DOHH2 (cell line): ENCODE measurements at regions not wholly inside any gene's neighbourhood (a gene's known extent, or its start where the extent isn't known, plus 50 kb on each side); places are given as distances from the start of the nearest gene placed in this dataset.

ENCODE experiments used
- H3F3A ChIP-seq: fragments of 200-600 bp; sonication (generic), shearing (Covaris generic); 2 replicates; pipeline ENCODE4 v1.6.0; 2016; ENCODE audit warnings: antibody characterized with exemption, mild to moderate bottlenecking; ENCODE audit not compliant: control insufficient read depth, insufficient read depth
- H3K27ac ChIP-seq: fragments of 200-600 bp; sonication (generic); 2 replicates; pipeline ENCODE4 v1.5.1; 2014; ENCODE audit warnings: low read depth, mild to moderate bottlenecking, low read length, moderate library complexity
- H3K27me3 ChIP-seq: fragments of 200-600 bp; sonication (generic); 2 replicates; pipeline ENCODE4 v1.6.1; 2014; ENCODE audit warnings: mild to moderate bottlenecking, low read length, mixed read lengths; ENCODE audit not compliant: control insufficient read depth
- H3K36me3 ChIP-seq: fragments of 200-600 bp; sonication (generic); 2 replicates; pipeline ENCODE4 v1.6.1; 2014; ENCODE audit warnings: mild to moderate bottlenecking, low read length, moderate library complexity, mixed read lengths; ENCODE audit not compliant: control insufficient read depth
- H3K4me1 ChIP-seq: fragments of 200-600 bp; sonication (generic); 2 replicates; pipeline ENCODE4 v1.6.1; 2014; ENCODE audit warnings: mild to moderate bottlenecking, low read length, mixed read lengths; ENCODE audit not compliant: control insufficient read depth
- H3K4me2 ChIP-seq: fragments of 200-600 bp; sonication (generic); 2 replicates; pipeline ENCODE4 v1.6.0; 2014; ENCODE audit warnings: mild to moderate bottlenecking, low read length, moderate library complexity
- H3K4me3 ChIP-seq: fragments of 200-600 bp; sonication (generic); 2 replicates; pipeline ENCODE4 v1.5.1; 2014; ENCODE audit warnings: mild to moderate bottlenecking, low read length, mixed read lengths
- H3K79me2 ChIP-seq: fragments of 200-600 bp; sonication (generic); 2 replicates; pipeline ENCODE4 v1.6.1; 2014; ENCODE audit warnings: mild to moderate bottlenecking, low read length, mixed read lengths; ENCODE audit not compliant: control insufficient read depth
- H3K9me2 ChIP-seq: fragments of 200-600 bp; sonication (generic); replicated peaks from 2 replicates; pipeline ENCODE4 v1.6.1; 2014; ENCODE audit warnings: mild to moderate bottlenecking, low read length, mixed read lengths; ENCODE audit not compliant: control insufficient read depth
- H3K9me3 ChIP-seq: fragments of 200-600 bp; sonication (generic); 2 replicates; pipeline ENCODE4 v1.6.1; 2014; ENCODE audit warnings: antibody characterized with exemption, low read length, mixed read lengths; ENCODE audit not compliant: control insufficient read depth, insufficient read depth
- H4K20me1 ChIP-seq: fragments of 200-600 bp; sonication (generic); 2 replicates; pipeline ENCODE4 v1.6.0; 2014; ENCODE audit warnings: low read depth, mild to moderate bottlenecking, antibody characterized with exemption, low read length, moderate library complexity; ENCODE audit not compliant: control insufficient read depth, insufficient read depth
- EZH2phosphoT487 ChIP-seq: fragments of 200-600 bp; sonication (generic); IDR thresholded peaks from 2 replicates; pipeline ENCODE4 v1.6.1; 2017; ENCODE audit warnings: borderline replicate concordance, mild to moderate bottlenecking, antibody characterized with exemption, low read length, moderate library complexity, mixed read lengths
- TF ChIP-seq, protein P1 (sequence below): fragments of 200-600 bp; sonication (generic); IDR thresholded peaks from one replicate; pipeline ENCODE4 v1.5.1; 2014; ENCODE audit warnings: antibody characterized with exemption, mild to moderate bottlenecking, low read depth, low read length; ENCODE audit not compliant: poor library complexity, severe bottlenecking

DNA sequence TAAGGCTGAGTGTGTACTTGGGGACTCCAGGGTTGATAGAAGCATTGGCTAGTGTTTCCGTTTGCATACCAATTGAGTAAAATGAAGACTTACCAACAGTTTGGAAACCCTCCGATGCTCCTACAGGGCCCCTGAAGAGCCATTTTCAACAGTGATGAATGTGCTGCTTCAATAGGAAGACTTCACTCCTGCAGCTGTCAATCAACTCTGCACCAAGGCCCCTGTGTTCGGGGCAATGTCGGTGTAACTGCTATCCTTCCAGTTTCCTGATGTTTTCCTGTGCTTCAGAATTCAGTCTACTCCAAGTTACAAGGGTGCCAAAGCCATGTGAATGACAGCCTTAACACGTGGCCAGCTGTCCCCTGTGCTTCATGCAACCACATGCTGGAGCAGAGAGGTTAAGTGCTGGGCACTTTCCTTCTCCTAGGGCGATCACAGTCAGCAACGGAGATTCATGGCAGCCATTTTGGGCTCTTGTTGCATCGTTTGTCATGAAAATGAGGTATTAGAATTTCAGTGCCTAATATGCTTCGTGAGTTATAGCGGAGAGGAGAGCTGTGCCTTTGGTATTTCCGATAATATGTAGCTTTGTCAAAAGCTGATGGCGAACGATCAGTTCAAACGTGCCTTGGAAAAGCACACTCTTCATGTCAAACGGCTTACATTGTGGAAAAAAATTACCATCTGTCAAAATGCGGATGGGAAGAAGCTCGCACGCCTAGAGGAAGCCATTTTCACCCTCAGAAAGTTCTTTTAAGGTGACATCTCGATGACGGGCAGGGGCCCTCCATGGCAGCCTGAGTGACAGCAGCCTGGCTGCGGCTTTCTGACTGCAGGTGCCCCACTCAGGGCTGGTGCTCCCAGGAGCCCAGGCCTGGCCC, 287.8 kb downstream of the ACTR3B start:
- TF ChIP-seq, protein P1, sequence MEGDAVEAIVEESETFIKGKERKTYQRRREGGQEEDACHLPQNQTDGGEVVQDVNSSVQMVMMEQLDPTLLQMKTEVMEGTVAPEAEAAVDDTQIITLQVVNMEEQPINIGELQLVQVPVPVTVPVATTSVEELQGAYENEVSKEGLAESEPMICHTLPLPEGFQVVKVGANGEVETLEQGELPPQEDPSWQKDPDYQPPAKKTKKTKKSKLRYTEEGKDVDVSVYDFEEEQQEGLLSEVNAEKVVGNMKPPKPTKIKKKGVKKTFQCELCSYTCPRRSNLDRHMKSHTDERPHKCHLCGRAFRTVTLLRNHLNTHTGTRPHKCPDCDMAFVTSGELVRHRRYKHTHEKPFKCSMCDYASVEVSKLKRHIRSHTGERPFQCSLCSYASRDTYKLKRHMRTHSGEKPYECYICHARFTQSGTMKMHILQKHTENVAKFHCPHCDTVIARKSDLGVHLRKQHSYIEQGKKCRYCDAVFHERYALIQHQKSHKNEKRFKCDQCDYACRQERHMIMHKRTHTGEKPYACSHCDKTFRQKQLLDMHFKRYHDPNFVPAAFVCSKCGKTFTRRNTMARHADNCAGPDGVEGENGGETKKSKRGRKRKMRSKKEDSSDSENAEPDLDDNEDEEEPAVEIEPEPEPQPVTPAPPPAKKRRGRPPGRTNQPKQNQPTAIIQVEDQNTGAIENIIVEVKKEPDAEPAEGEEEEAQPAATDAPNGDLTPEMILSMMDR, result no peak
- no peak for TF ChIP-seq EZH2phosphoT487
- Histone ChIP-seq H3K4me2 (no peak overlapping the region), H3K4me3 (no peak overlapping the region), H3K36me3 (no peaks in the 10 kb centered on the region), H3F3A (no peaks in the 10 kb centered on the region), H3K9me2 (no peaks in the 10 kb centered on the region), H3K9me3 (no peaks in the 10 kb centered on the region), H3K27ac (no peak overlapping the region), H3K27me3 (no peaks in the 10 kb centered on the region), H3K4me1 (no peaks in the 10 kb centered on the region), H4K20me1 (no peaks in the 10 kb centered on the region), H3K79me2 (no peaks in the 10 kb centered on the region)

DNA sequence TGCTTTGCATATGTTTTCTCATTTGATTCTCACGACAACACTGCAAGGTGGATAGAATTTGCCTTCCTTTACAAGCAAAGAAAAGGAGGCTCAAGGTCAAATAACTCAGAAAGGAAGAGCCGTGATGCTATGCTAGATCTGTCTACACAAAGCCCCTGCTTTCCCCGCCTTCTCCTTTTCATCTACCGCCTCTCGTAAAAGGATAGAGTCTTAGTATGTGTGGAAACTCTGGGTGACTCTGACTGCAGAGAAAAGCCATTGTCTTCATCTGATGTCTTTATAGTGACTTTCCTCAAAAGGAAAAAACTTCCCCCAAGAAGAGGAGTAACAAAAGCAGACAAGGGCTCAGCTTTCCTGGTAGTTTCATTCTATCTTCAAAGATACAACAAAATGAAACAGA, 292.7 kb downstream of the ACTR3B start:
- H3K9me3 ChIP-seq, result no peaks in the 10 kb centered on the region
- no peaks in the 10 kb centered on the region for H4K20me1 ChIP-seq
- H3K27ac ChIP-seq, result no peak overlapping the region
- no peaks in the 10 kb centered on the region for H3K4me1 ChIP-seq
- H3F3A ChIP-seq, result no peaks in the 10 kb centered on the region
- H3K79me2 ChIP-seq, result no peaks in the 10 kb centered on the region
- no peak overlapping the region for H3K4me2 ChIP-seq
- no peak overlapping the region for H3K4me3 ChIP-seq
- H3K9me2 ChIP-seq, result no peaks in the 10 kb centered on the region
- H3K27me3 ChIP-seq, result no peaks in the 10 kb centered on the region
- TF ChIP-seq EZH2phosphoT487, result no peak
- TF ChIP-seq, protein P1, result no peak
- H3K36me3 ChIP-seq, result no peaks in the 10 kb centered on the region

DNA sequence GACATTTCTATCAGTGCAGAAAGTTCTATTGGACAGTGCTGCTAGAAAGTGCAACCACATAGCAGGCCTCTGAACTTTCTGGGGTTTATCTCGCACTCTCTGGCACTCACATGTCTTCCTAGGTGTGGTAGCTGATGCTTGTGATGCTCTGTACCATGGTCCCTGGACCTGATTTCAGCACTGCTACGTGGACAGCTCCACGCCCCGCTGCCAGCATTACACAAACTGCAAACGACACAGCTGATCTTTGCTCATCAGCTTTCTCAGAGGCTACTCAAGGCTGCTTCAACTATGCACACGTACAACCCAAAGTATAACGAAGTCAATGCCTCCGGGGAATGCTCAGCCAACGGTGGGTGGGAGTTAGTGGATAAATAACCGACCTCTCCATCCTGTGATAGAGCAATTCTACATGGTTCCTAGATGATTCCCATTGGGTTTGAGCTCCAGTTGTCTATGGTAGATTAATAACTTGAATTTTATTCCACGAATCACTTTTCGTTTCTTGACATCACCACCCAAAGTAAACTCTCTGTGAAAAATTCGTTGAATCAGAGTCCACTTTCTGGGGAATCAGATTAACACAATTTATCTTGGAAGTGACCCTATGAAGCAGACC, 302.5 kb downstream of the ACTR3B start:
- H3K9me2 ChIP-seq, result no peaks in the 10 kb centered on the region
- H3K4me2 ChIP-seq, result no peak overlapping the region
- no peak overlapping the region for H3K27ac ChIP-seq
- H3K27me3 ChIP-seq, result peaks cover 2% of the 10 kb centered on the region; the same call in 1 of the 2 replicates
- H3K9me3 ChIP-seq, result no peaks in the 10 kb centered on the region
- no peaks in the 10 kb centered on the region for H3K4me1 ChIP-seq
- no peaks in the 10 kb centered on the region for H3K79me2 ChIP-seq
- no peaks in the 10 kb centered on the region for H3K36me3 ChIP-seq
- no peaks in the 10 kb centered on the region for H4K20me1 ChIP-seq
- H3F3A ChIP-seq, result no peaks in the 10 kb centered on the region
- no peak overlapping the region for H3K4me3 ChIP-seq
- TF ChIP-seq, protein P1, result no peak
- no peak for TF ChIP-seq EZH2phosphoT487
